ENCODE measurements at regions not wholly inside any gene's neighbourhood (a gene's known extent, or its start where the extent isn't known, plus 50 kb on each side); places are given as distances from the start of the nearest gene placed in this dataset.

DNA sequence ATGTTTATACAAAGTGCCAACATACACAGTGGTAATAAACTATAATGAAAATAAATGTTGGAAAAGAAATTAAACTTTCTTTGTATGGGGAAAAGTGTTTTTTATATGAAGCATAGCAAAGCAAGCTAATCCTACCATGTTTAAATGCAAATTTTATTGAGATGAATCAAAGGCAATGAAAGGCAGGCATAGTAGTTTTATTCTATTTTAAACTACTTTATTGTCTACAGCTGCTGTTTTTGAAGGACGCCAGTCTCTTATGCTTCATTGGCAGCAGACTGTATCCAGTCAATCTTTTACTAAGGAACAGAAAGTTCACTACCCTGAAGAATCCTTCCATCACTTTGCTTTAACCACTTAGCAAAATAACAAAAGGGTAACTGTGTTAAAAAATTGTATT is 761.0 kb downstream of the ROBO2 start:
- no peaks in the 10 kb centered on the region for H3K9me3 ChIP-seq (ENCODE audit: control extremely low read depth in 1 of 5, control insufficient read depth in 4 of 5, insufficient read depth in 2 of 5, low read depth in 1 of 5, low read length in 4 of 5)
- no peaks in the 10 kb centered on the region for H3K4me1 ChIP-seq (ENCODE audit: control extremely low read depth in 1 of 4, control insufficient read depth in 4 of 4, insufficient read depth in 4 of 4, low read length in 3 of 4)
- H3K36me3 ChIP-seq (ENCODE audit: control insufficient read depth in 4 of 4, insufficient read depth in 4 of 4, low read length in 3 of 4), result no peaks in the 10 kb centered on the region
- no CpG with 5 or more reads among the region's 1 CpG for WGBS (ENCODE audit: insufficient coverage)
- POLR2A ChIA-PET, result no interaction called here
- CTCF ChIA-PET, result no interaction called here
- no peak for DNase-seq
- no peaks in the 10 kb centered on the region for H3K27me3 ChIP-seq (replicated peaks in 2 of 5; ENCODE audit: control insufficient read depth in 4 of 5, insufficient read depth in 5 of 5, low read length in 4 of 5)
- no peak overlapping the region for H3K4me3 ChIP-seq (ENCODE audit: control insufficient read depth in 1 of 7, extremely low read depth in 1 of 7, insufficient read depth in 4 of 7, low read depth in 2 of 7, low read length in 6 of 7)
- H3K27ac ChIP-seq (ENCODE audit: insufficient read depth in 1 of 2, low read depth in 1 of 2, low read length in 2 of 2, poor library complexity in 1 of 2, severe bottlenecking in 2 of 2), result no peak overlapping the region

DNA sequence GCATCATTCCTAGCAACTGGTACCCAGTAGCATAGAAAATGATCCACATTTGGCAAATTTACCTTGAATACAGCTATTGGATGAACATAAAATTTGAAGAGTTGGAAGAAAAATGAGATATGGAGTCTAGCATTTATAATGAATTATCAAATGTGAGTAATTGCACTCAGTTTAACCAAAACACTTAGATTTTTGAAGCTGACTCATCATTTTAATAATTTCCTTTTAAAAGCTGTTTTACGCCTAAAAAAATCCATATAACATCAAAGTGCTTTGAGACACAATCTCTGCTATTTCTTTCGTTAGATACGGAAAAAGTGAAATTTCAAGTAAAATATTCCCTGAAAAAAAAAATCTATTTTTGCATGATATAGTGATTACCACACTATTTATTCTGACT is 767.4 kb downstream of the ROBO2 start:
- ChIA-PET CTCF (no interaction called here), POLR2A (no interaction called here)
- no CpG with 5 or more reads among the region's 3 CpGs for WGBS (ENCODE audit: insufficient coverage)
- H3K9me3 ChIP-seq (ENCODE audit: control extremely low read depth in 1 of 5, control insufficient read depth in 4 of 5, insufficient read depth in 2 of 5, low read depth in 1 of 5, low read length in 4 of 5), result no peaks in the 10 kb centered on the region
- H3K27ac ChIP-seq (ENCODE audit: insufficient read depth in 1 of 2, low read depth in 1 of 2, low read length in 2 of 2, poor library complexity in 1 of 2, severe bottlenecking in 2 of 2), result no peak overlapping the region
- H3K4me3 ChIP-seq (ENCODE audit: control insufficient read depth in 1 of 7, extremely low read depth in 1 of 7, insufficient read depth in 4 of 7, low read depth in 2 of 7, low read length in 6 of 7), result no peak overlapping the region
- H3K36me3 ChIP-seq (ENCODE audit: control insufficient read depth in 4 of 4, insufficient read depth in 4 of 4, low read length in 3 of 4), result no peaks in the 10 kb centered on the region
- no peaks in the 10 kb centered on the region for H3K27me3 ChIP-seq (replicated peaks in 2 of 5; ENCODE audit: control insufficient read depth in 4 of 5, insufficient read depth in 5 of 5, low read length in 4 of 5)
- no peaks in the 10 kb centered on the region for H3K4me1 ChIP-seq (ENCODE audit: control extremely low read depth in 1 of 4, control insufficient read depth in 4 of 4, insufficient read depth in 4 of 4, low read length in 3 of 4)
- DNase-seq, result no peak

DNA sequence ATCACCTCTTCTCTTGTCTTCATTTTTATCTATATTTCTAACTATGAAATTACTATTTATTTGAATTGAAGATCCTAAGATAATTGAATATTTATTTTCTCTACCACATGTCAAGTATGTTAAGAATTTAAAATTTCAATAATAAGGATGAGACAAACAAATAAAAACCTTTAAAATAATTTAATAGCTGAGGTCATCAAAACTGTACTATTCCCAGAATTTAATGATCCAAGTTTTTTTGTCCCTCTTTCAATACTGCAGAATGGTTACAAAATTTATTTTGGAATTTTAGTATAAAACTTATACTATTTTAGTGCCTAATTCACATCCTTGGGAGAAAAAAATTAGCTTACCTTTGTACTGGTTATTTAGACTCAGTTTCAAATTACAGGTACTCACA is 774.9 kb downstream of the ROBO2 start:
- CTCF ChIA-PET, result no interaction called here
- POLR2A ChIA-PET, result no interaction called here
- H3K27me3 ChIP-seq (replicated peaks in 2 of 5; ENCODE audit: control insufficient read depth in 4 of 5, insufficient read depth in 5 of 5, low read length in 4 of 5), result no peaks in the 10 kb centered on the region

DNA sequence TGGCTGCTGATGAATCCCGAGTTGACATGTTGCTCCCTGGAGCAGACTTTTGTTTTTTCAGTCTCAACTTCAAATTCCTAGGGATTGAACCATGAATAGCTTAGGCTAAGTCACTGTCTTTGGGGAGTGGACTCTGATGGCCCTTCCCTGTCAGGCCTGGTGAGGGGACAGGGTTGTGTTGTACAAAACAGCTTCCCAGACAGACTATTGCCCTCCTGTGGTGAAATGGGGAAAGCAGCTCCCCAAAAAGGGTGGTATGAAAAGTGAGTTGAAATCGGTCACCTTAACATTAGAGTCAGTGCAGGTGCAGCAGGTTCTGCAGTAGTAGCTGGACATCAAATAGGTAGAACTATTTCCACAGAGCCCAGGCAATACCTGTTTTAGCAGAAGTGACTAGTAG is 775.6 kb downstream of the ROBO2 start:
- no peak for DNase-seq
- Histone ChIP-seq H3K36me3 (ENCODE audit: control insufficient read depth in 4 of 4, insufficient read depth in 4 of 4, low read length in 3 of 4) (no peaks in the 10 kb centered on the region), H3K27me3 (replicated peaks in 2 of 5; ENCODE audit: control insufficient read depth in 4 of 5, insufficient read depth in 5 of 5, low read length in 4 of 5) (no peaks in the 10 kb centered on the region), H3K27ac (ENCODE audit: insufficient read depth in 1 of 2, low read depth in 1 of 2, low read length in 2 of 2, poor library complexity in 1 of 2, severe bottlenecking in 2 of 2) (no peak overlapping the region), H3K4me3 (ENCODE audit: control insufficient read depth in 1 of 7, extremely low read depth in 1 of 7, insufficient read depth in 4 of 7, low read depth in 2 of 7, low read length in 6 of 7) (no peak overlapping the region), H3K4me1 (ENCODE audit: control extremely low read depth in 1 of 4, control insufficient read depth in 4 of 4, insufficient read depth in 4 of 4, low read length in 3 of 4) (no peaks in the 10 kb centered on the region), H3K9me3 (ENCODE audit: control extremely low read depth in 1 of 5, control insufficient read depth in 4 of 5, insufficient read depth in 2 of 5, low read depth in 1 of 5, low read length in 4 of 5) (no peaks in the 10 kb centered on the region)
- ChIA-PET CTCF (no interaction called here), POLR2A (no interaction called here)
- WGBS (ENCODE audit: insufficient coverage), result 82% methylated on average over 1 of the region's 2 CpGs

More for the DNA sequence above, 774.9 kb downstream of the ROBO2 start:
- no peak for DNase-seq
- H3K4me3 ChIP-seq (ENCODE audit: control insufficient read depth in 1 of 7, extremely low read depth in 1 of 7, insufficient read depth in 4 of 7, low read depth in 2 of 7, low read length in 6 of 7), result no peak overlapping the region
- no peaks in the 10 kb centered on the region for H3K9me3 ChIP-seq (ENCODE audit: control extremely low read depth in 1 of 5, control insufficient read depth in 4 of 5, insufficient read depth in 2 of 5, low read depth in 1 of 5, low read length in 4 of 5)
- H3K27ac ChIP-seq (ENCODE audit: insufficient read depth in 1 of 2, low read depth in 1 of 2, low read length in 2 of 2, poor library complexity in 1 of 2, severe bottlenecking in 2 of 2), result no peak overlapping the region
- H3K4me1 ChIP-seq (ENCODE audit: control extremely low read depth in 1 of 4, control insufficient read depth in 4 of 4, insufficient read depth in 4 of 4, low read length in 3 of 4), result no peaks in the 10 kb centered on the region
- no peaks in the 10 kb centered on the region for H3K36me3 ChIP-seq (ENCODE audit: control insufficient read depth in 4 of 4, insufficient read depth in 4 of 4, low read length in 3 of 4)

DNA sequence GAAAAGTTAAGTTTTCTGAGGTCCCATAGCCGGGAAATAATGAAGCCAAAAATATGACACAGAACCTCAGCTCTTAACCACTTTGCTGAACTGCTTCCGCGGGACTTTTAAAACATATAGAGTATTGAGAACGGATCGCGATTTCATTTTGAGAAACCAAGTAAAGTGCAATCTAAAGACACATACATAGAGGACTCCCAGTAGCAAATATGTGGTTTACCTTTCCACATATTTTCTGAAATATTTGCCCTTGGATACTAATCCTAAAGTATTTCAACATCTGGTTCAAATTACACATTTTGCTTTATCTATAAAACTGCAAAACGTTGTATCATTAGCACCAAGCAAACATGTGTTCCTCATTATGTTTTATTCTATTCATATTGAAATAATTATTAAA is 776.5 kb downstream of the ROBO2 start:
- no peak overlapping the region for H3K4me3 ChIP-seq (ENCODE audit: control insufficient read depth in 1 of 7, extremely low read depth in 1 of 7, insufficient read depth in 4 of 7, low read depth in 2 of 7, low read length in 6 of 7)
- no peaks in the 10 kb centered on the region for H3K4me1 ChIP-seq (ENCODE audit: control extremely low read depth in 1 of 4, control insufficient read depth in 4 of 4, insufficient read depth in 4 of 4, low read length in 3 of 4)
- POLR2A ChIA-PET, result no interaction called here
- no peaks in the 10 kb centered on the region for H3K9me3 ChIP-seq (ENCODE audit: control extremely low read depth in 1 of 5, control insufficient read depth in 4 of 5, insufficient read depth in 2 of 5, low read depth in 1 of 5, low read length in 4 of 5)
- DNase-seq, result no peak
- CTCF ChIA-PET, result no interaction called here
- 100% methylated on average over 5 of the region's 7 CpGs for WGBS (ENCODE audit: insufficient coverage)
- no peaks in the 10 kb centered on the region for H3K36me3 ChIP-seq (ENCODE audit: control insufficient read depth in 4 of 4, insufficient read depth in 4 of 4, low read length in 3 of 4)
- no peaks in the 10 kb centered on the region for H3K27me3 ChIP-seq (replicated peaks in 2 of 5; ENCODE audit: control insufficient read depth in 4 of 5, insufficient read depth in 5 of 5, low read length in 4 of 5)
- H3K27ac ChIP-seq (ENCODE audit: insufficient read depth in 1 of 2, low read depth in 1 of 2, low read length in 2 of 2, poor library complexity in 1 of 2, severe bottlenecking in 2 of 2), result no peak overlapping the region

DNA sequence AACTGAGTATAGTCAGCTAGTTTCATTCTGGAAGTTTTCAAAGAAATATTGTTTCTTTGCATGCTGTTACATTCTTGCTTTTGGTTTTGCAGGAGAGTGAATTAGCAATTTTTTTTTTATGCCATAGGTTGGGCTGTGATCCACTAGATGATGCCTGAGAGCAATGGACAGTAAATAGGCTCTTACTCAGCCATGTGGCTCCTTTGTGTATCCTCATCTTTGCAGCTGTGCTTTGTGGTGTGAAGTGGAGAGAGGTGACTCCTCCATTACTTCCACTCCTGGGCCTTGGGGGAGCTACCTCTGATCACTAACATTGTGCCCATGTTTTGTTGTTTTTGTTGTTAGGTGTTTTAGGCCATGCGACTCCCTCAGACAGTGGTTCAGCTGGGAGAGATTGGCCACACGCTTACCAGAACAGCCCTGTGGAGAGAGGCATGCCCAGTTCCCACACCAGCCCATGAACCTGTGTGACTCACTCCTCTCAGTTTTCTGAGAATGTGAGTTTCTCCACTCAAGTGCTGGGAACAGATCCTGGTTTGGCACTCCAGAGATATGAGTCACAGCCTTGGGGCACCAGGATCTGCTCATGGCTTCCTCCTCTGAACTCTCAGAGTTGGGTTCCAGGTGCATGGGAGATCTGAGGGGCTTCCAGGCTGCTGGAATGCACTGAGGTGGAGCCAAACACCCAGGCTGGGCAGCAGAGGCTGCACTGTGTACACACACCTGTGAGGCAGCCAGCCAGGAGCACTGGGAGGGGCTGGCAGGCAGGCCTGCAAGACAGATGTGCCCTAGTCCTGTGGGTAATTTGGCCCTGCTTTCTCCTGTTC is 785.3 kb downstream of the ROBO2 start:
- POLR2A ChIA-PET, result no interaction called here
- CTCF ChIA-PET, result interaction anchor here (0.8 kb wide), 1 partner anchor 26 kb away, joined by 3 read pairs; no protein-coding TSS in a partner anchor
- no peaks in the 10 kb centered on the region for H3K4me1 ChIP-seq (ENCODE audit: control extremely low read depth in 1 of 4, control insufficient read depth in 4 of 4, insufficient read depth in 4 of 4, low read length in 3 of 4)
- WGBS (ENCODE audit: insufficient coverage), result 100% methylated on average over 2 of the region's 2 CpGs
- H3K27me3 ChIP-seq (replicated peaks in 2 of 5; ENCODE audit: control insufficient read depth in 4 of 5, insufficient read depth in 5 of 5, low read length in 4 of 5), result no peaks in the 10 kb centered on the region
- H3K9me3 ChIP-seq (ENCODE audit: control extremely low read depth in 1 of 5, control insufficient read depth in 4 of 5, insufficient read depth in 2 of 5, low read depth in 1 of 5, low read length in 4 of 5), result no peaks in the 10 kb centered on the region
- no peak overlapping the region for H3K27ac ChIP-seq (ENCODE audit: insufficient read depth in 1 of 2, low read depth in 1 of 2, low read length in 2 of 2, poor library complexity in 1 of 2, severe bottlenecking in 2 of 2)
- H3K36me3 ChIP-seq (ENCODE audit: control insufficient read depth in 4 of 4, insufficient read depth in 4 of 4, low read length in 3 of 4), result no peaks in the 10 kb centered on the region
- no peak for DNase-seq
- no peak overlapping the region for H3K4me3 ChIP-seq (ENCODE audit: control insufficient read depth in 1 of 7, extremely low read depth in 1 of 7, insufficient read depth in 4 of 7, low read depth in 2 of 7, low read length in 6 of 7)

DNA sequence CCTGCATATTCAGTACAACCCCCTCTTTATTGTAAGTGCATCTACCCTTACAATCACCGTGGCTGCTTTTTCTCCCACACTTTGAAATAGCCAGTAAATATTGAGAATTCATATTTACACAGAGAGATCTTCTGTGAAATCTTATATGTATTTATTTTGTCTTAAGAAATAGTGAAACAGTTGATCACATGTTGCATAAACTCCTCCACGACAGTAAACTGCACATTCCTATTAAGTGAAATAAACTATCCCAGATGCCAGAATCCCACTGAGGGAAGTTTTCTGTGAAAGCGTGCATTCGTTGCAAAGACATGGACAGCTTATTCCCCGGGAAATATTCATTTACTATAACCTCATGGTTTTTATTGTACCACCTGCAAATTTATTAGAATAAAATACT is 796.0 kb downstream of the ROBO2 start:
- no peak for DNase-seq
- Histone ChIP-seq H3K9me3 (ENCODE audit: control extremely low read depth in 1 of 5, control insufficient read depth in 4 of 5, insufficient read depth in 2 of 5, low read depth in 1 of 5, low read length in 4 of 5) (peaks cover 0 to 3% (median 0%) of the 10 kb centered on the region in 5 experiments), H3K4me1 (ENCODE audit: control extremely low read depth in 1 of 4, control insufficient read depth in 4 of 4, insufficient read depth in 4 of 4, low read length in 3 of 4) (no peaks in the 10 kb centered on the region), H3K27ac (ENCODE audit: insufficient read depth in 1 of 2, low read depth in 1 of 2, low read length in 2 of 2, poor library complexity in 1 of 2, severe bottlenecking in 2 of 2) (no peak overlapping the region), H3K36me3 (ENCODE audit: control insufficient read depth in 4 of 4, insufficient read depth in 4 of 4, low read length in 3 of 4) (no peaks in the 10 kb centered on the region), H3K27me3 (replicated peaks in 2 of 5; ENCODE audit: control insufficient read depth in 4 of 5, insufficient read depth in 5 of 5, low read length in 4 of 5) (no peaks in the 10 kb centered on the region), H3K4me3 (ENCODE audit: control insufficient read depth in 1 of 7, extremely low read depth in 1 of 7, insufficient read depth in 4 of 7, low read depth in 2 of 7, low read length in 6 of 7) (no peak overlapping the region)
- whole genome bisulfite sequencing (ENCODE audit: insufficient coverage), result 83% methylated on average over 1 of the region's 5 CpGs
- CTCF ChIA-PET, result no interaction called here
- POLR2A ChIA-PET, result no interaction called here

Data from common myeloid progenitor, CD34-positive (primary cell).